22Rv1 (cell line): ENCODE measurements at regions not wholly inside any gene's neighbourhood (a gene's known extent, or its start where the extent isn't known, plus 50 kb on each side); places are given as distances from the start of the nearest gene placed in this dataset.

Source experiments
- CTCF ChIP-seq: fragments of 450-650 bp; IDR thresholded peaks from 2 replicates; pipeline ENCODE4 v1.5.1; 2017; ENCODE audit warnings: mild to moderate bottlenecking
- ZFX ChIP-seq: fragments of 450-650 bp; IDR thresholded peaks from 2 replicates; pipeline ENCODE4 v1.6.1; 2017; ENCODE audit warnings: antibody characterized with exemption, borderline replicate concordance

- TF ChIP-seq CTCF = no peak
- TF ChIP-seq ZFX = no peak
These were observed 89.7 kb upstream of the CNTNAP5 start for GRCh38 chr2:123935405-123935804.
